Gastrocnemius medialis (tissue), 4 donors: ENCODE measurements at regions not wholly inside any gene's neighbourhood (a gene's known extent, or its start where the extent isn't known, plus 50 kb on each side); places are given as distances from the start of the nearest gene placed in this dataset.

Experiments used
- CTCF ChIP-seq, 5 experiments: fragments of 450-650 bp in 3 of 5; fragments of 200-600 bp in 2 of 5; sonication (generic) in 2 of 5; IDR thresholded peaks in 4 of 5; conservative IDR thresholded peaks in 1 of 5; 1 replicate in 4 of 5; 2 replicates in 1 of 5; pipeline ENCODE4 v1.5.1; 2016 to 2019; ENCODE audit warnings: antibody characterized with exemption in 5 of 5, mild to moderate bottlenecking in 3 of 5, moderate library complexity in 3 of 5
- POLR2A ChIP-seq, 2 donors: fragments of 450-650 bp; IDR thresholded peaks; one replicate each; pipeline ENCODE4 v1.6.1; 2017; ENCODE audit warnings: antibody characterized with exemption in 2 of 2, mild to moderate bottlenecking in 2 of 2, moderate library complexity in 2 of 2

- TF ChIP-seq CTCF (IDR thresholded peaks at IDR 0.05 in 4 of 5, conservative IDR thresholded peaks at IDR 0.05 in 1 of 5) (no peak), POLR2A (IDR thresholded peaks at IDR 0.05) (no peak)
These were observed 1504.5 kb upstream of the PCDH10 start for GRCh38 chr4:131644619-131645018.
